Tibial artery (tissue), 4 donors: ENCODE measurements at regions not wholly inside any gene's neighbourhood (a gene's known extent, or its start where the extent isn't known, plus 50 kb on each side); places are given as distances from the start of the nearest gene placed in this dataset.

ENCODE experiments used
- DNase-seq, 2 donors: peaks; one replicate each; pipeline ENCODE4 v3.0.0-alpha.2; 2019
- H3K27ac ChIP-seq, 2 donors: fragments of 200-600 bp; sonication (generic) in 1 of 2; 1 replicate in 1 of 2; 2 replicates in 1 of 2; pipeline ENCODE4 v1.5.1; 2018 to 2019; ENCODE audit warnings: mild to moderate bottlenecking in 1 of 2
- H3K27me3 ChIP-seq, 2 donors: fragments of 200-600 bp; sonication (generic) in 1 of 2; one replicate each; pipeline versions ENCODE4 v1.5.1 to v1.6.0; 2016 to 2019
- H3K36me3 ChIP-seq, 3 donors: fragments of 200-600 bp; sonication (generic) in 2 of 3; one replicate each; pipeline ENCODE4 v1.5.1; 2016 to 2019; ENCODE audit warnings: mild to moderate bottlenecking in 2 of 3
- H3K4me1 ChIP-seq, 4 donors: fragments of 200-600 bp; sonication (generic) in 2 of 4; 1 replicate in 3 of 4; 2 replicates in 1 of 4; pipeline ENCODE4 v1.5.1; 2016 to 2019
- H3K4me3 ChIP-seq, 2 donors: fragments of 200-600 bp; sonication (generic) in 1 of 2; 1 replicate in 1 of 2; 2 replicates in 1 of 2; pipeline ENCODE4 v1.5.1; 2018 to 2019; ENCODE audit warnings: mild to moderate bottlenecking in 2 of 2
- H3K9me3 ChIP-seq, 3 donors: fragments of 200-600 bp; sonication (generic) in 1 of 3; one replicate each; pipeline ENCODE4 v1.5.1; 2016 to 2019
- CTCF ChIP-seq, 2 experiments: fragments of 200-600 bp in 1 of 2; fragments of 450-650 bp in 1 of 2; IDR thresholded peaks; one replicate each; pipeline ENCODE4 v1.5.1; 2017 to 2019; ENCODE audit warnings: antibody characterized with exemption in 2 of 2, mild to moderate bottlenecking in 1 of 2, moderate library complexity in 1 of 2
- intact Hi-C: fragments of 100-400 bp; cut with DNase I; formaldehyde crosslinking; loops from one replicate; pipeline ENCODE4 v1.15.0; 2023; ENCODE audit warnings: low total_unique reads

GRCh38 chr3:191997579-191998268, 536.8 kb downstream of the PYDC2 start:
- DNase-seq: no peak
- intact Hi-C loops: no loop called here
- H3K9me3 ChIP-seq: no peaks in the 10 kb centered on the region
- no peaks in the 10 kb centered on the region for H3K27me3 ChIP-seq
- H3K4me3 ChIP-seq: no peak overlapping the region
- TF ChIP-seq CTCF (IDR thresholded peaks at IDR 0.05): no peak
- no peaks in the 10 kb centered on the region for H3K4me1 ChIP-seq
- no peak overlapping the region for H3K27ac ChIP-seq
- H3K36me3 ChIP-seq: no peaks in the 10 kb centered on the region

- no peak for DNase-seq
- H3K27ac ChIP-seq: no peak overlapping the region
- H3K4me3 ChIP-seq: no peak overlapping the region
- no peaks in the 10 kb centered on the region for H3K27me3 ChIP-seq
- no peaks in the 10 kb centered on the region for H3K4me1 ChIP-seq
- TF ChIP-seq CTCF (IDR thresholded peaks at IDR 0.05): no peak
- H3K9me3 ChIP-seq: no peaks in the 10 kb centered on the region
- no peaks in the 10 kb centered on the region for H3K36me3 ChIP-seq
- intact Hi-C loops: no loop called here
Measured at GRCh38 chr3:192001218-192001617, 540.3 kb downstream of the PYDC2 start.

- Histone ChIP-seq H3K9me3 (no peaks in the 10 kb centered on the region), H3K27me3 (no peaks in the 10 kb centered on the region), H3K27ac (no peak overlapping the region), H3K36me3 (no peaks in the 10 kb centered on the region), H3K4me1 (no peaks in the 10 kb centered on the region), H3K4me3 (no peak overlapping the region)
- no peak for TF ChIP-seq CTCF (IDR thresholded peaks at IDR 0.05)
- DNase-seq: no peak
- intact Hi-C loops: no loop called here
Measured at GRCh38 chr3:192005989-192006388, 545.0 kb downstream of the PYDC2 start.

GRCh38 chr3:192009903-192010302, 548.9 kb downstream of the PYDC2 start:
- Histone ChIP-seq H3K9me3 (no peaks in the 10 kb centered on the region), H3K27ac (no peak overlapping the region), H3K36me3 (no peaks in the 10 kb centered on the region), H3K4me3 (no peak overlapping the region), H3K27me3 (no peaks in the 10 kb centered on the region), H3K4me1 (no peaks in the 10 kb centered on the region)
- DNase-seq: no peak
- intact Hi-C loops: no loop called here
- no peak for TF ChIP-seq CTCF (IDR thresholded peaks at IDR 0.05)

GRCh38 chr3:192010490-192010889, 549.5 kb downstream of the PYDC2 start:
- TF ChIP-seq CTCF (IDR thresholded peaks at IDR 0.05): no peak

GRCh38 chr3:192011137-192011536, 550.2 kb downstream of the PYDC2 start:
- Histone ChIP-seq H3K9me3 (no peaks in the 10 kb centered on the region), H3K27ac (no peak overlapping the region), H3K27me3 (no peaks in the 10 kb centered on the region), H3K36me3 (no peaks in the 10 kb centered on the region), H3K4me1 (no peaks in the 10 kb centered on the region), H3K4me3 (no peak overlapping the region)
- TF ChIP-seq CTCF (IDR thresholded peaks at IDR 0.05): no peak
- intact Hi-C loops: no loop called here
- DNase-seq: no peak

More at GRCh38 chr3:192010490-192010889, 549.5 kb downstream of the PYDC2 start:
- H3K4me1 ChIP-seq: no peaks in the 10 kb centered on the region
- no peak for DNase-seq
- no peaks in the 10 kb centered on the region for H3K36me3 ChIP-seq
- no peaks in the 10 kb centered on the region for H3K27me3 ChIP-seq
- no peak overlapping the region for H3K27ac ChIP-seq
- H3K9me3 ChIP-seq: no peaks in the 10 kb centered on the region
- intact Hi-C loops: no loop called here
- no peak overlapping the region for H3K4me3 ChIP-seq
